Suprapubic skin (tissue), 4 donors: ENCODE measurements at regions not wholly inside any gene's neighbourhood (a gene's known extent, or its start where the extent isn't known, plus 50 kb on each side); places are given as distances from the start of the nearest gene placed in this dataset.

Experiments used
- DNase-seq, 2 donors: peaks; one replicate each; pipeline ENCODE4 v3.0.0-alpha.2; 2019; ENCODE audit warnings: low spot score in 2 of 2
- H3K27ac ChIP-seq: fragments of 200-600 bp; sonication (generic); one replicate; pipeline ENCODE4 v1.5.1; 2019
- H3K27me3 ChIP-seq: fragments of 200-600 bp; sonication (generic); one replicate; pipeline ENCODE4 v1.5.1; 2019
- H3K36me3 ChIP-seq: fragments of 200-600 bp; sonication (generic); one replicate; pipeline ENCODE4 v1.5.1; 2019
- H3K4me1 ChIP-seq: fragments of 200-600 bp; sonication (generic); one replicate; pipeline ENCODE4 v1.5.1; 2019
- H3K4me3 ChIP-seq: fragments of 200-600 bp; sonication (generic); one replicate; pipeline ENCODE4 v1.5.1; 2019; ENCODE audit warnings: mild to moderate bottlenecking
- H3K9me3 ChIP-seq: fragments of 200-600 bp; sonication (generic); one replicate; pipeline ENCODE4 v1.5.1; 2019
- EP300 ChIP-seq: sonication (generic); formaldehyde crosslinking; IDR thresholded peaks from one replicate; pipeline ENCODE4 v1.6.1; 2017; ENCODE audit warnings: antibody characterized with exemption
- POLR2A ChIP-seq, 2 donors: fragments of 450-650 bp; IDR thresholded peaks; one replicate each; pipeline ENCODE4 v1.6.1; 2017; ENCODE audit warnings: antibody characterized with exemption in 2 of 2, mild to moderate bottlenecking in 2 of 2, moderate library complexity in 2 of 2
- POLR2AphosphoS5 ChIP-seq, 3 donors: sonication (generic); formaldehyde crosslinking; IDR thresholded peaks; one replicate each; pipeline ENCODE4 v1.6.1; 2017; ENCODE audit warnings: antibody characterized with exemption in 3 of 3
- WGBS: methylation state at CpG from one replicate; pipeline ENCODE4 v1.1.5; 2018; 5-methylcytosine and 5-hydroxymethylcytosine counted together
- TF ChIP-seq, protein P1 (sequence below), 2 donors: fragments of 200-600 bp in 1 of 2; fragments of 450-650 bp in 1 of 2; sonication (generic) in 1 of 2; IDR thresholded peaks; one replicate each; pipeline ENCODE4 v1.5.1; 2016 to 2019; ENCODE audit warnings: antibody characterized with exemption in 2 of 2, mild to moderate bottlenecking in 1 of 2, moderate library complexity in 1 of 2

GRCh38 chr10:52450762-52451291, 136.7 kb downstream of the DKK1 start:
- TF ChIP-seq EP300 (no peak), POLR2AphosphoS5 (IDR thresholded peaks at IDR 0.05) (no peak), POLR2A (IDR thresholded peaks at IDR 0.05) (no peak)
- TF ChIP-seq, protein P1, sequence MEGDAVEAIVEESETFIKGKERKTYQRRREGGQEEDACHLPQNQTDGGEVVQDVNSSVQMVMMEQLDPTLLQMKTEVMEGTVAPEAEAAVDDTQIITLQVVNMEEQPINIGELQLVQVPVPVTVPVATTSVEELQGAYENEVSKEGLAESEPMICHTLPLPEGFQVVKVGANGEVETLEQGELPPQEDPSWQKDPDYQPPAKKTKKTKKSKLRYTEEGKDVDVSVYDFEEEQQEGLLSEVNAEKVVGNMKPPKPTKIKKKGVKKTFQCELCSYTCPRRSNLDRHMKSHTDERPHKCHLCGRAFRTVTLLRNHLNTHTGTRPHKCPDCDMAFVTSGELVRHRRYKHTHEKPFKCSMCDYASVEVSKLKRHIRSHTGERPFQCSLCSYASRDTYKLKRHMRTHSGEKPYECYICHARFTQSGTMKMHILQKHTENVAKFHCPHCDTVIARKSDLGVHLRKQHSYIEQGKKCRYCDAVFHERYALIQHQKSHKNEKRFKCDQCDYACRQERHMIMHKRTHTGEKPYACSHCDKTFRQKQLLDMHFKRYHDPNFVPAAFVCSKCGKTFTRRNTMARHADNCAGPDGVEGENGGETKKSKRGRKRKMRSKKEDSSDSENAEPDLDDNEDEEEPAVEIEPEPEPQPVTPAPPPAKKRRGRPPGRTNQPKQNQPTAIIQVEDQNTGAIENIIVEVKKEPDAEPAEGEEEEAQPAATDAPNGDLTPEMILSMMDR (IDR thresholded peaks at IDR 0.05), result no peak
- Histone ChIP-seq H3K9me3 (no peaks in the 10 kb centered on the region), H3K36me3 (no peaks in the 10 kb centered on the region), H3K4me3 (no peak overlapping the region), H3K27ac (no peak overlapping the region), H3K27me3 (no peaks in the 10 kb centered on the region), H3K4me1 (no peaks in the 10 kb centered on the region)
- DNase-seq, result no peak
- WGBS, result 93% methylated on average over 6 of the region's 6 CpGs

DNA sequence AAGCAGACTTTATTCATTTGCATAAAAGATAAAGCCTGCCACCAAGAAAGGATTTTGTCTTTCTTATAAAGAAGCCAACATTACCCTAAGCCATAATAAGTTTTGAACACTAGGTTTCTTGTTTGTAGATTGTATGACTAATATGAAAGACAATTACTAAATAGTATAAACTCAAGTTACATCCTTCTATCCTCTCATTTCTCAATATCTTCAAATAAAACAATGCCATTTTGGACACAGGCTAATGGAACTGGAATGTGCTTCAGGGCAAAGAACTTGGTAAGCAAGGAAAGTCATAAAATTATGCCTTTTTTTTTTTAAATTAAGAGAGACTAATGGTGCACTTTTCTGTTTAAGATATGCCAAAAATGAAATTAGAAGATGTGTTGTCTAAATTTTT, 137.7 kb downstream of the DKK1 start:
- no peak for DNase-seq
- no peaks in the 10 kb centered on the region for H3K9me3 ChIP-seq
- no peak overlapping the region for H3K4me3 ChIP-seq
- no peaks in the 10 kb centered on the region for H3K27me3 ChIP-seq
- TF ChIP-seq, protein P1 (IDR thresholded peaks at IDR 0.05), result no peak
- TF ChIP-seq POLR2AphosphoS5 (IDR thresholded peaks at IDR 0.05) (no peak), POLR2A (IDR thresholded peaks at IDR 0.05) (no peak), EP300 (no peak)
- H3K36me3 ChIP-seq, result no peaks in the 10 kb centered on the region
- H3K4me1 ChIP-seq, result no peaks in the 10 kb centered on the region
- H3K27ac ChIP-seq, result no peak overlapping the region

DNA sequence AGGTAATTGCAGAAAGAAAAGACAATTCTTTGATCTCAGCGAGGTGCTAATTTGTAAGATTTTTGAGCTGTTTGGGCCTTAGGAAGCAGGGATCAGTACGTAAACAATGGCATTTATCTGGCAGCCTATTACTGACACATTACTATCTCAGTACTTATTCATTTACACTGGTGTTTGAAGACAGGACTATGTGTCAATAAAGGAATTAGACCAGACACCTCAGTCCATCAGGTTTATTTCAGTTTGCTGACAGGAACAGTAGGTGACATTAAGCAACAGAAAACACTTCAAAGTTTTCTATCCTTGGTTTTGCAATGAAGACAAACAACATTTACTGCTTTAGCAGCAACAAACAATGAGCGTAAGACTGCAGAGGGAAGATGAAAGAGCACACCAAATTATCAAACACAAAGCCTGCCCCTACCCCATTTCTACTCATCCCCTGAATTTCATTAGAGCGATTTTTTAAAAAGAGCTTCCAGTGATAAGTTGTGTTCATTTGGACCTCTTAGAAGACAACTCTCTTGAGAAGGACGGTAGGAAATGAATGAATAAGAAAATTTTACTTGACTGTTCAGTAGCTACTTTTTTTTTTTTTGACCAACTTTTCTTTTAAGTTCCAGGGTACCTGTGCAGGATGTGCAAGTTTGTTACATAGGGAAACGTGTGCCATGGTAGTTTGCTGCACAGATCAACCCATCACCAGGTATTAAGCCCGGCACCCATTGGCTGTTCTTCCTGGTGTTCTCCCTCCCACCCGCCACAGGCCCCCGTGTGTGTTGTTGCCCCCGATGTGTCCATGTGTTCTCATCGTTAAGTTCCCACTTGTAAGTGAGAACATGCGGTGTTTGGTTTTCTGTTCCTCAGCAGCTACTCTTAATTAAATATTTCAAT, 138.8 kb downstream of the DKK1 start:
- Histone ChIP-seq H3K9me3 (no peaks in the 10 kb centered on the region), H3K4me3 (no peak overlapping the region), H3K36me3 (no peaks in the 10 kb centered on the region), H3K27me3 (no peaks in the 10 kb centered on the region), H3K27ac (no peak overlapping the region), H3K4me1 (no peaks in the 10 kb centered on the region)
- 74% methylated on average over 12 of the region's 12 CpGs for WGBS
- TF ChIP-seq EP300 (no peak), POLR2AphosphoS5 (IDR thresholded peaks at IDR 0.05) (no peak), POLR2A (IDR thresholded peaks at IDR 0.05) (no peak)
- TF ChIP-seq, protein P1 (IDR thresholded peaks at IDR 0.05), result no peak
- DNase-seq, result no peak

DNA sequence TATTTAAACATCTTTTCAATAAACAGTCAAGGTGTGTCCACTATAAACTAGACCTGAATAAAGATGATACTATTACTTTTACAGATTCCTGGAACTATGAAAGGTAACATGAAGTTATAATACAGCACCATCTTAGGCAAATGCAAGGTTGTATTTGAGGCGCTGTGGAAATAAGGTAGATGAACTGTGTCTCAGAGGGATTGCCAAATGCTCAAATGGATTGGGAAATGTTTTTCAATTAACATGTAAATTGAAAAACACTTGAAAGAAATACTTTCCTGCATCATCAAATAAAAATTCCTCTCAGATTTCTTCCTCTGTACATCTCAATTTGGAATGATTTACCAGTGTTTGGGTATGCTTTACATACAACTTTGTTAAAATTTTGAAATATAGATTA, 139.4 kb downstream of the DKK1 start:
- WGBS, result 84% methylated on average over 1 of the region's 1 CpG
- TF ChIP-seq POLR2A (IDR thresholded peaks at IDR 0.05), result no peak
- TF ChIP-seq POLR2AphosphoS5 (IDR thresholded peaks at IDR 0.05), result no peak
- TF ChIP-seq, protein P1 (IDR thresholded peaks at IDR 0.05), result no peak
- TF ChIP-seq EP300, result no peak

GRCh38 chr10:52454491-52454890, 140.4 kb downstream of the DKK1 start:
- no peaks in the 10 kb centered on the region for H3K27me3 ChIP-seq
- no peak for TF ChIP-seq POLR2AphosphoS5 (IDR thresholded peaks at IDR 0.05)
- no peak for TF ChIP-seq EP300
- TF ChIP-seq, protein P1 (IDR thresholded peaks at IDR 0.05), result no peak
- no peak for TF ChIP-seq POLR2A (IDR thresholded peaks at IDR 0.05)
- no peak overlapping the region for H3K27ac ChIP-seq
- H3K36me3 ChIP-seq, result no peaks in the 10 kb centered on the region
- no peaks in the 10 kb centered on the region for H3K9me3 ChIP-seq
- no peak for DNase-seq
- WGBS, result 76% methylated on average over 3 of the region's 3 CpGs
- no peak overlapping the region for H3K4me3 ChIP-seq
- H3K4me1 ChIP-seq, result no peaks in the 10 kb centered on the region

More for the DNA sequence above, 139.4 kb downstream of the DKK1 start:
- H3K9me3 ChIP-seq, result no peaks in the 10 kb centered on the region
- H3K27ac ChIP-seq, result no peak overlapping the region
- no peaks in the 10 kb centered on the region for H3K36me3 ChIP-seq
- no peaks in the 10 kb centered on the region for H3K27me3 ChIP-seq
- no peak overlapping the region for H3K4me3 ChIP-seq
- no peaks in the 10 kb centered on the region for H3K4me1 ChIP-seq
- no peak for DNase-seq
